RWPE2 (cell line): ENCODE measurements at regions not wholly inside any gene's neighbourhood (a gene's known extent, or its start where the extent isn't known, plus 50 kb on each side); places are given as distances from the start of the nearest gene placed in this dataset.

Experiments
- ATAC-seq: fragments of 200-7000 bp; cut with Tn5 transposase; 3 replicates; pipeline ENCODE4 v1.9.1; 2021; ENCODE audit warnings: low read depth
- DNase-seq: peaks from one replicate; pipeline ENCODE4 v3.0.0-alpha.2; 2020; ENCODE audit warnings: low spot score
- H3K27ac ChIP-seq: fragments of 450-650 bp; 2 replicates; pipeline ENCODE4 v1.5.1; 2017; ENCODE audit warnings: mild to moderate bottlenecking; ENCODE audit not compliant: poor library complexity, severe bottlenecking
- H3K27me3 ChIP-seq: fragments of 250-450 bp; sonication (Bioruptor Pico); 2 replicates; pipeline ENCODE4 v1.5.1; 2021; ENCODE audit warnings: mild to moderate bottlenecking, moderate library complexity; ENCODE audit not compliant: insufficient read depth, poor library complexity, severe bottlenecking
- H3K36me3 ChIP-seq: fragments of 250-450 bp; sonication (Bioruptor Pico); 2 replicates; pipeline ENCODE4 v1.5.1; 2020; ENCODE audit warnings: low read depth, mild to moderate bottlenecking, moderate library complexity
- H3K4me1 ChIP-seq: fragments of 250-450 bp; sonication (Bioruptor Pico); 2 replicates; pipeline ENCODE4 v1.5.1; 2021; ENCODE audit warnings: mild to moderate bottlenecking, moderate library complexity; ENCODE audit not compliant: insufficient read depth, poor library complexity, severe bottlenecking
- H3K4me3 ChIP-seq: fragments of 250-450 bp; sonication (Bioruptor Pico); 2 replicates; pipeline ENCODE4 v1.5.1; 2021; ENCODE audit warnings: mild to moderate bottlenecking, moderate library complexity; ENCODE audit not compliant: severe bottlenecking
- H3K9me3 ChIP-seq: fragments of 250-450 bp; sonication (Bioruptor Pico); 2 replicates; pipeline ENCODE4 v1.5.1; 2021; ENCODE audit warnings: mild to moderate bottlenecking, moderate library complexity; ENCODE audit not compliant: severe bottlenecking
- CTCF ChIP-seq: fragments of 450-650 bp; IDR thresholded peaks from one replicate; pipeline ENCODE4 v1.5.1; 2017; ENCODE audit warnings: mild to moderate bottlenecking, moderate library complexity; ENCODE audit not compliant: poor library complexity, severe bottlenecking

- Histone ChIP-seq H3K36me3 (no peaks in the 10 kb centered on the region), H3K27ac (peak overlapping the region; percentile 57), H3K9me3 (no peaks in the 10 kb centered on the region), H3K4me3 (no peak overlapping the region), H3K27me3 (no peaks in the 10 kb centered on the region), H3K4me1 (peaks cover 12% of the 10 kb centered on the region)
- DNase-seq (no peak), ATAC-seq (no peak)
- no peak for TF ChIP-seq CTCF
These were observed 133.6 kb upstream of the GRPR start for GRCh38 chrX:15989716-15990115.

- no peaks in the 10 kb centered on the region for H3K27me3 ChIP-seq
- peaks cover 12% of the 10 kb centered on the region for H3K4me1 ChIP-seq
- peak overlapping the region; percentile 57 for H3K27ac ChIP-seq
- no peak for DNase-seq
- no peaks in the 10 kb centered on the region for H3K36me3 ChIP-seq
- H3K4me3 ChIP-seq, result no peak overlapping the region
- ATAC-seq, result peak; percentile 68; the same call in 2 of the 3 replicates
- no peaks in the 10 kb centered on the region for H3K9me3 ChIP-seq
- TF ChIP-seq CTCF, result no peak
These were observed 134.3 kb upstream of the AP1S2 start for GRCh38 chrX:15988661-15989603.

GRCh38 chrX:15985937-15986336, 131.3 kb upstream of the AP1S2 start:
- TF ChIP-seq CTCF, result no peak
- Histone ChIP-seq H3K4me1 (peaks cover 12% of the 10 kb centered on the region), H3K27ac (no peak overlapping the region), H3K27me3 (no peaks in the 10 kb centered on the region), H3K9me3 (no peaks in the 10 kb centered on the region), H3K36me3 (no peaks in the 10 kb centered on the region), H3K4me3 (no peak overlapping the region)
- DNase-seq, result no peak
- ATAC-seq, result no peak

GRCh38 chrX:15983034-15983433, 128.4 kb upstream of the AP1S2 start:
- no peak for TF ChIP-seq CTCF
- ATAC-seq, result no peak

GRCh38 chrX:15977644-15978043, 123.0 kb upstream of the AP1S2 start:
- no peak for TF ChIP-seq CTCF
- ATAC-seq (no peak), DNase-seq (no peak)
- no peaks in the 10 kb centered on the region for H3K27me3 ChIP-seq
- no peak overlapping the region for H3K4me3 ChIP-seq
- H3K27ac ChIP-seq, result no peak overlapping the region
- H3K9me3 ChIP-seq, result no peaks in the 10 kb centered on the region
- no peaks in the 10 kb centered on the region for H3K36me3 ChIP-seq
- no peaks in the 10 kb centered on the region for H3K4me1 ChIP-seq

More at GRCh38 chrX:15983034-15983433, 128.4 kb upstream of the AP1S2 start:
- Histone ChIP-seq H3K9me3 (no peaks in the 10 kb centered on the region), H3K36me3 (no peaks in the 10 kb centered on the region), H3K4me1 (no peaks in the 10 kb centered on the region), H3K4me3 (no peak overlapping the region), H3K27me3 (no peaks in the 10 kb centered on the region), H3K27ac (no peak overlapping the region)
- DNase-seq, result no peak
